Activated naive CD4-positive, alpha-beta T cell treated with anti-CD3 and anti-CD28 coated beads for 36 hours (primary cell): ENCODE measurements at regions not wholly inside any gene's neighbourhood (a gene's known extent, or its start where the extent isn't known, plus 50 kb on each side); places are given as distances from the start of the nearest gene placed in this dataset.

Experiments used
- CTCF ChIA-PET: fragments of 350-600 bp; sonication (Branson Sonifier 250); formaldehyde crosslinking; loops from one replicate; lab custom pipeline; 2021; ENCODE audit warnings: antibody characterized with exemption; lab: Charles Lee
- DNase-seq: peaks from one replicate; pipeline ENCODE4 v3.0.0-alpha.2; 2020
- H3K27ac Mint-ChIP-seq: one replicate; pipeline ENCODE4 v1.8.0; 2021; ENCODE audit warnings: mild to moderate bottlenecking, mixed read lengths
- H3K27me3 Mint-ChIP-seq: one replicate; pipeline ENCODE4 v1.8.0; 2021; ENCODE audit warnings: low read depth, mixed read lengths
- H3K36me3 Mint-ChIP-seq: one replicate; pipeline ENCODE4 v1.8.0; 2021; ENCODE audit warnings: low read depth, mixed read lengths
- H3K4me1 Mint-ChIP-seq: one replicate; pipeline ENCODE4 v1.8.0; 2021; ENCODE audit warnings: low read depth, mixed read lengths
- H3K4me3 Mint-ChIP-seq: one replicate; pipeline ENCODE4 v1.8.0; 2021; ENCODE audit warnings: mild to moderate bottlenecking, moderate library complexity, mixed read lengths
- H3K9me3 Mint-ChIP-seq: one replicate; pipeline ENCODE4 v1.8.0; 2021; ENCODE audit warnings: mixed read lengths
- intact Hi-C: fragments of 100-400 bp; cut with micrococcal nuclease; formaldehyde crosslinking; loops from one replicate; pipeline ENCODE4 v1.15.1; 2023

DNA sequence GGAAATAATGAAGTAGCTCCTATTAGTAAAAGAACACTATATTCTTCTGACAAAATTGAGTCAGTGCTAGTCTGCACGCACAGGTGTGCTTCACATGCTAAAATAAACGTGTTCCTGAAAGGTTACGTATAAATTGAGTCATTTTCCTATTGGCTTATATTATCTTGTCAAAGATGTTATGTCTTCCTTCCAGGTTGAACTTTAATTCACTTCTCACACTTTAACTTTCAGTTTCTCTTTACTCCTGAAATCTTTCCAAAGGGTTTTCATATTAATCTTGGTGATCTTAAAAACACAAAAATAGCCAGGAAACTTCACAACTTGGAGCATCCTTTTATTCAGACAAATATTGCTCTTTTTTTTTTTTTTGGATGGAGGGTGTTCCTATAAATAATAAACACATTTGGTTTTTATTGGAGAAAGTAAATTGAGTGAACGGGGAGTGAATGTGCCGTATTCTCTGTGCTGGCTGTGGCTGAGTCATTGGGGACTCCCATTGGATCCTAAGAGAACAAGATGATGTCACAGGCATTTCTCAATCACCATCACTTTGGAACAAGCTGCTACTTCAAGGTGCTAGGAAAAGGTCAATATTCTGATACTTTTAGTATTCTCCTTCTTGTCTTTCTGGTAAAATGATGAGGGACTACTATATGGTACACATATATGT, 150.2 kb upstream of the SPATS2L start:
- peaks cover 3% of the 10 kb centered on the region for H3K36me3 Mint-ChIP-seq

GRCh38 chr2:200158647-200159356, 147.7 kb upstream of the SPATS2L start:
- intact Hi-C loops, result no loop called here

More for the DNA sequence above, 150.2 kb upstream of the SPATS2L start:
- Mint-ChIP-seq H3K9me3 (peaks cover 8% of the 10 kb centered on the region), H3K27ac (no peak overlapping the region), H3K4me3 (no peak overlapping the region), H3K4me1 (peaks cover 6% of the 10 kb centered on the region), H3K27me3 (peaks cover 3% of the 10 kb centered on the region)
- intact Hi-C loops, result no loop called here
- CTCF ChIA-PET, result no interaction called here
- DNase-seq, result no peak

GRCh38 chr2:200159357-200159707, 147.2 kb upstream of the SPATS2L start:
- CTCF ChIA-PET, result no interaction called here

More at GRCh38 chr2:200158647-200159356, 147.7 kb upstream of the SPATS2L start:
- Mint-ChIP-seq H3K36me3 (no peaks in the 10 kb centered on the region), H3K27ac (no peak overlapping the region), H3K27me3 (peaks cover 3% of the 10 kb centered on the region), H3K4me3 (no peak overlapping the region), H3K4me1 (peaks cover 6% of the 10 kb centered on the region), H3K9me3 (no peaks in the 10 kb centered on the region)
- CTCF ChIA-PET, result interaction anchor here (0.6 kb wide), 1 partner anchor 115 kb away, joined by 3 read pairs; no protein-coding TSS in a partner anchor
- DNase-seq, result no peak

GRCh38 chr2:200159829-200160781, 146.4 kb upstream of the SPATS2L start:
- Mint-ChIP-seq H3K4me1 (peaks cover 6% of the 10 kb centered on the region), H3K27ac (no peak overlapping the region), H3K4me3 (no peak overlapping the region), H3K9me3 (peaks cover 4% of the 10 kb centered on the region), H3K36me3 (no peaks in the 10 kb centered on the region), H3K27me3 (peaks cover 7% of the 10 kb centered on the region)
- no peak for DNase-seq
- intact Hi-C loops, result no loop called here
- CTCF ChIA-PET, result no interaction called here

More at GRCh38 chr2:200159357-200159707, 147.2 kb upstream of the SPATS2L start:
- intact Hi-C loops, result no loop called here
- Mint-ChIP-seq H3K4me1 (peaks cover 6% of the 10 kb centered on the region), H3K9me3 (peaks cover 4% of the 10 kb centered on the region), H3K4me3 (no peak overlapping the region), H3K27ac (no peak overlapping the region), H3K27me3 (peaks cover 7% of the 10 kb centered on the region), H3K36me3 (no peaks in the 10 kb centered on the region)
- DNase-seq, result no peak

- peaks cover 10% of the 10 kb centered on the region for H3K27me3 Mint-ChIP-seq
- no peak for DNase-seq
- H3K4me1 Mint-ChIP-seq, result peaks cover 3% of the 10 kb centered on the region
- CTCF ChIA-PET, result interaction anchor here (0.6 kb wide), 1 partner anchor 193 kb away, joined by 3 read pairs; no protein-coding TSS in a partner anchor
- H3K4me3 Mint-ChIP-seq, result no peak overlapping the region
- H3K36me3 Mint-ChIP-seq, result no peaks in the 10 kb centered on the region
- H3K27ac Mint-ChIP-seq, result peak overlapping the region; percentile 31
- H3K9me3 Mint-ChIP-seq, result peaks cover 7% of the 10 kb centered on the region
- intact Hi-C loops, result no loop called here
Measured at GRCh38 chr2:200161458-200161857, 145.0 kb upstream of the SPATS2L start.

- Mint-ChIP-seq H3K36me3 (no peaks in the 10 kb centered on the region), H3K4me1 (no peaks in the 10 kb centered on the region), H3K9me3 (peaks cover 7% of the 10 kb centered on the region), H3K27ac (no peak overlapping the region), H3K4me3 (no peak overlapping the region), H3K27me3 (peaks cover 7% of the 10 kb centered on the region)
- intact Hi-C loops, result no loop called here
- CTCF ChIA-PET, result interaction anchor here (0.6 kb wide), 1 partner anchor 163 kb away, joined by 3 read pairs; no protein-coding TSS in a partner anchor
- DNase-seq, result no peak
Measured at GRCh38 chr2:200165687-200166086, 140.8 kb upstream of the SPATS2L start.

DNA sequence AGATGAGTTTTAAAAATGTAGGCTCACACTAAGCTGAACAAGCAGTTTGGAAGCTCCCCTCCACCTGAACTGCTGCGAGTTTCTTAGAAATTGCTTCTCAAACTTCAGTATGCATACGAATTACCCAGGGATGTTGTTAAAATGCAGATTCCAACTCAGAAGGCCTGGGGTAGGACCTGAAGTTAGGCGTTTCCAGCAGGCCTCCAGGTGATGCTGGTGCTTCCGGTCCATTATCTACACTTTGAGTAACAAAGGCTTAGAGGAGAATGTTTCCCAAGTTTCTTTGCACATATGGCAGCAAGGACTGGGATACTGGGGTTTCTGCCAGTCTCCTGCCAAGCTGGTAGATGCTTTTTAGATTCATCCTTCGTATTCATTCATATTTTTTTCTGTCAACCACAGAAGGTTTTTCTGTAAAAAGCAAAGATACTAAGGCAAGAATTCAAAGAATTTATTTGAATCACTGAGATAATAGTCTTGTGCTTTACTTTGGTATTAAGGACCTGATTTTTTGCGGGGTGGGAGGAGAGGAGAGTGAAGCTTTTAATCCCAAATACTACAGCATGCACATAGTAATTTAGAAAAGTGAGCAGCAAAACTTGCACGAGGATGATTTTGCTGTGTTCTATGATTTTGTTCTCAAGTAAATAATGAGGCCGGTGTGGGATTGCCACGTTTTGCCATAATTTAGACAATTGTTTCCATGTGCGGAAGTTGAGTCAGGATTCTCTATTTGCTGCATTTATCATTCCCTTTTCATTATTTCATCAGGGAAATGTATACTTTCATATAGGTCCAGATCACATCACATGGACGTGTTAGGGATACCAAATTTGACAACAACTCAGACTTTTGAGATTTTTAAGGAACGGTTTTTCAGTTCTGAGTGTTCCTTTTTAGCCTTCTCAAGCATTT, 137.6 kb upstream of the SPATS2L start:
- CTCF ChIA-PET, result interaction anchor here (0.5 kb wide), 1 partner anchor 1894 kb away, joined by 3 read pairs; no protein-coding TSS in a partner anchor
- DNase-seq, result no peak
- peaks cover 7% of the 10 kb centered on the region for H3K27me3 Mint-ChIP-seq
- H3K9me3 Mint-ChIP-seq, result peaks cover 7% of the 10 kb centered on the region
- no peaks in the 10 kb centered on the region for H3K4me1 Mint-ChIP-seq
- no peak overlapping the region for H3K4me3 Mint-ChIP-seq
- no peaks in the 10 kb centered on the region for H3K36me3 Mint-ChIP-seq
- intact Hi-C loops, result no loop called here
- H3K27ac Mint-ChIP-seq, result no peak overlapping the region

DNA sequence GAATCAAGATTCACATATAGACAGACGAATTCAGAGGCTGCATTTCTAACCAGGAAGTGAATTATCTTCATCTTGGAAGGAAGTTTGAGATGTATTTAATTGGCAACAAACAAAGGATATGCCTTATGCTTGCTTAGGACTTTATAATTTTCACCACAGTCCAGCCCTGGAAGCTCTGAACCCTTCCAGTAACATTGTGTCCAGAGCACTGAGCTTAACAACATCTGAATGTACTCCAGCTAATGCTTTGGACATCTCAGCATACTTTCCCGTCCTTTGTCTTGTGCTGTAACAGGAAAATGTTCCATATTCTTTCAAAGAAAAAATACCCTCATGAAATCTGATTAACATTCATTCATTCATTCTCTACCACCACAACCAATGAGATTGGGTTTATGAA, 136.3 kb upstream of the SPATS2L start:
- no peak overlapping the region for H3K4me3 Mint-ChIP-seq
- peaks cover 3% of the 10 kb centered on the region for H3K9me3 Mint-ChIP-seq
- no peaks in the 10 kb centered on the region for H3K4me1 Mint-ChIP-seq
- no peak for DNase-seq
- H3K36me3 Mint-ChIP-seq, result no peaks in the 10 kb centered on the region
- intact Hi-C loops, result no loop called here
- CTCF ChIA-PET, result no interaction called here
- peaks cover 3% of the 10 kb centered on the region for H3K27me3 Mint-ChIP-seq
- no peak overlapping the region for H3K27ac Mint-ChIP-seq

DNA sequence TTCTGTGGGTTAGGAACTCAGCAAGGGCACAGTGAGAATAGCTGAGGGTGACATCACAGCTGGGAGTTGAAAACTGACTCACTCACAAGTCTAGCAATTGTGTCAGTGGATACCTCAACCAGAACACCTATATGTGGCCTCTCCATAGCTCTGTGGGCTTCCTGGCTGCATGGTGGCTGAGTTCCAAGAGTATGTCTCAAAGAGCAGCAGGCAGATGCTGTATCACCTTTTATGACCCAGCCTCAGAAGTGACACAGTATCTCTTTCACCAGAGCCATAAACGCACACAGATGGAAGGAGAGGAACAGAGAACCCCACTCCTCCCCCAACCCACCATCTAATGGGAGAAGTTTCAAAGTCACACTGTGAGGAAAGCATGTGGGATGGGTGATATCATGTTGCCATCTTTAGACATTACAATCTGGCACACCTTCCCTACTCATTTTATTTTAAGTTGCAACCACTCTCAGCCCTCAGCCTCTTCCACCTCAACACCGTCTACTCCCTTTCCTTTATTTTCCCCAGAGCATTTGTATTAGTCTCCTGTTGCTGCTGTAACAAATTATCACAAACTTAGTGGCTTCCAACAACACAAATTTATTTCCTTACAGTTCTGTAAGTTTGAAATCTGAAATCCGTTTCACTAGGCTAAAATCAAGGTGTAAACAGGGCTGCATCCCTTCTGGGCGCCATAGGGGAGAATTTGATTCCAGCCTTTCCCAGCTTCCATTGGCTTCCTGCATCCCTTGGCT, 134.6 kb upstream of the SPATS2L start:
- intact Hi-C loops, result no loop called here
- CTCF ChIA-PET, result no interaction called here
- H3K27me3 Mint-ChIP-seq, result no peaks in the 10 kb centered on the region

DNA sequence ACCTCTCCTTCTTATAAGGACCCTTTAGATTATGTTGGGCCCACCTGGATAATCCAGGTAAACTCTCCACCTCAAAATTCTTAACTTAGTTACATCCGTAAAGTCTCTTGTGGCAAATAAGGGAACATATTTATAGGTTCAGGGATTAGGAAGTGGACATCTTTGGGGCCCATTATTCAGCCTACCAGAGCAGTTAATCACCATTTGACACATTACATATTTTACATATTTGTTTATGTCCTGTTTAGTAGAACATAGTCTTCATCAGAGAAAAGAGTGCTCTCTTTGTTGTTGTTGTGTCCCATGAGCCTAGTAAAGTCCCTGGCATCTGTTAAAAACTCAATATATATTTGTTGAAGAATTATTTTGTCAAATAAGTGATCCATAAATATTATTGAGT, 134.0 kb upstream of the SPATS2L start:
- intact Hi-C loops, result no loop called here

More for the DNA sequence above, 134.6 kb upstream of the SPATS2L start:
- Mint-ChIP-seq H3K4me3 (no peak overlapping the region), H3K9me3 (no peaks in the 10 kb centered on the region), H3K36me3 (no peaks in the 10 kb centered on the region), H3K4me1 (no peaks in the 10 kb centered on the region), H3K27ac (no peak overlapping the region)
- no peak for DNase-seq

More for the DNA sequence above, 134.0 kb upstream of the SPATS2L start:
- CTCF ChIA-PET, result no interaction called here
- H3K4me1 Mint-ChIP-seq, result no peaks in the 10 kb centered on the region
- H3K36me3 Mint-ChIP-seq, result no peaks in the 10 kb centered on the region
- no peaks in the 10 kb centered on the region for H3K27me3 Mint-ChIP-seq
- DNase-seq, result no peak
- H3K4me3 Mint-ChIP-seq, result no peak overlapping the region
- H3K27ac Mint-ChIP-seq, result no peak overlapping the region
- H3K9me3 Mint-ChIP-seq, result no peaks in the 10 kb centered on the region
